ENCODE measurements at regions not wholly inside any gene's neighbourhood (a gene's known extent, or its start where the extent isn't known, plus 50 kb on each side); places are given as distances from the start of the nearest gene placed in this dataset.

- no peak for DNase-seq
These were observed 162.5 kb upstream of the B3GALT2 start for GRCh38 chr1:193348769-193349535.

- DNase-seq = no peak
These were observed 161.8 kb upstream of the B3GALT2 start for GRCh38 chr1:193348091-193348768.

- no peak for DNase-seq
These were observed 159.7 kb upstream of the B3GALT2 start for GRCh38 chr1:193346085-193346484.

GRCh38 chr1:193342811-193343210 is 156.4 kb upstream of the B3GALT2 start:
- no peak for DNase-seq

- DNase-seq = no peak
These were observed 153.9 kb upstream of the B3GALT2 start for GRCh38 chr1:193340331-193340730.

- DNase-seq = no peak
These were observed 153.0 kb upstream of the B3GALT2 start for GRCh38 chr1:193339401-193339800.

- peak in 1 of 5 donors; percentile 10 for DNase-seq
These were observed 151.8 kb upstream of the B3GALT2 start for GRCh38 chr1:193338194-193338593.

- no peak for DNase-seq
These were observed 149.5 kb upstream of the B3GALT2 start for GRCh38 chr1:193335806-193336428.

- no peak for DNase-seq
These were observed 146.8 kb upstream of the B3GALT2 start for GRCh38 chr1:193333166-193333565.

- DNase-seq = no peak
These were observed 139.9 kb upstream of the B3GALT2 start for GRCh38 chr1:193326296-193326695.

- DNase-seq = no peak
These were observed 139.4 kb upstream of the B3GALT2 start for GRCh38 chr1:193325771-193326170.

- no peak for DNase-seq
These were observed 138.6 kb upstream of the B3GALT2 start for GRCh38 chr1:193325042-193325441.

GRCh38 chr1:193322211-193322610 is 135.8 kb upstream of the B3GALT2 start:
- DNase-seq = no peak

- DNase-seq = no peak
These were observed 134.9 kb upstream of the B3GALT2 start for GRCh38 chr1:193321242-193321840.

GRCh38 chr1:193320270-193320669 is 133.9 kb upstream of the B3GALT2 start:
- no peak for DNase-seq

GRCh38 chr1:193318347-193318746 is 131.9 kb upstream of the B3GALT2 start:
- no peak for DNase-seq

- DNase-seq = no peak
These were observed 127.1 kb upstream of the B3GALT2 start for GRCh38 chr1:193313354-193314140.

- DNase-seq = no peak
These were observed 126.0 kb upstream of the B3GALT2 start for GRCh38 chr1:193312432-193312831.

- DNase-seq = no peak
These were observed 125.0 kb upstream of the B3GALT2 start for GRCh38 chr1:193311226-193311948.

GRCh38 chr1:193310564-193310963 is 124.2 kb upstream of the B3GALT2 start:
- no peak for DNase-seq

- no peak for DNase-seq
These were observed 123.6 kb upstream of the B3GALT2 start for GRCh38 chr1:193309936-193310475.

- no peak for DNase-seq
These were observed 122.0 kb upstream of the B3GALT2 start for GRCh38 chr1:193308438-193308837.
